HG03025 (cell line): ENCODE measurements at regions not wholly inside any gene's neighbourhood (a gene's known extent, or its start where the extent isn't known, plus 50 kb on each side); places are given as distances from the start of the nearest gene placed in this dataset.
"Not testable (repeated sequence)": the region's sequence is repeated elsewhere in the genome, so short reads cannot be mapped to it uniquely, and the experiment has no call there.

Experiments
- ATAC-seq: cut with Tn5 transposase; IDR thresholded peaks from one replicate; pipeline ENCODE4 v1.9.1; 2021; ENCODE audit warnings: mild to moderate bottlenecking, moderate library complexity; ENCODE audit not compliant: unreplicated experiment, low FRiP score

- ATAC-seq, result no peak
Measured at GRCh38 chr4:43089730-43090129, 197.2 kb downstream of the GRXCR1 start.

- no peak for ATAC-seq
Measured at GRCh38 chr4:43103048-43103447, 210.5 kb downstream of the GRXCR1 start.

GRCh38 chr4:43112139-43112538 lies 219.6 kb downstream of the GRXCR1 start:
- no peak for ATAC-seq

- ATAC-seq, result no peak
Measured at GRCh38 chr4:43113196-43113595, 220.7 kb downstream of the GRXCR1 start.

GRCh38 chr4:43126595-43126994 lies 234.1 kb downstream of the GRXCR1 start:
- no peak for ATAC-seq

- no peak for ATAC-seq
Measured at GRCh38 chr4:43130228-43131021, 237.9 kb downstream of the GRXCR1 start.

GRCh38 chr4:43132010-43132582 lies 239.6 kb downstream of the GRXCR1 start:
- ATAC-seq, result peak; percentile 71

- no peak for ATAC-seq
Measured at GRCh38 chr4:43133566-43133965, 241.1 kb downstream of the GRXCR1 start.

GRCh38 chr4:43136752-43137151 lies 244.2 kb downstream of the GRXCR1 start:
- no peak for ATAC-seq

- ATAC-seq, result no peak
Measured at GRCh38 chr4:43146198-43146597, 253.7 kb downstream of the GRXCR1 start.

- no peak for ATAC-seq
Measured at GRCh38 chr4:43148481-43148880, 256.0 kb downstream of the GRXCR1 start.

- no peak for ATAC-seq
Measured at GRCh38 chr4:43163101-43163792, 270.7 kb downstream of the GRXCR1 start.

- ATAC-seq, result no peak
Measured at GRCh38 chr4:43189741-43190140, 297.2 kb downstream of the GRXCR1 start.

GRCh38 chr4:43212576-43212975 lies 320.1 kb downstream of the GRXCR1 start:
- not testable (repeated sequence) for ATAC-seq

GRCh38 chr4:43223820-43224219 lies 331.3 kb downstream of the GRXCR1 start:
- ATAC-seq, result no peak

GRCh38 chr4:43224559-43224958 lies 332.0 kb downstream of the GRXCR1 start:
- no peak for ATAC-seq

GRCh38 chr4:43233321-43233720 lies 340.8 kb downstream of the GRXCR1 start:
- no peak for ATAC-seq

- ATAC-seq, result no peak
Measured at GRCh38 chr4:43234626-43235415, 342.3 kb downstream of the GRXCR1 start.

- ATAC-seq, result no peak
Measured at GRCh38 chr4:43238008-43238407, 345.5 kb downstream of the GRXCR1 start.

GRCh38 chr4:43238585-43238984 lies 346.1 kb downstream of the GRXCR1 start:
- ATAC-seq, result no peak

- ATAC-seq, result no peak
Measured at GRCh38 chr4:43241104-43241503, 348.6 kb downstream of the GRXCR1 start.
